ENCODE measurements at regions not wholly inside any gene's neighbourhood (a gene's known extent, or its start where the extent isn't known, plus 50 kb on each side); places are given as distances from the start of the nearest gene placed in this dataset.

DNA sequence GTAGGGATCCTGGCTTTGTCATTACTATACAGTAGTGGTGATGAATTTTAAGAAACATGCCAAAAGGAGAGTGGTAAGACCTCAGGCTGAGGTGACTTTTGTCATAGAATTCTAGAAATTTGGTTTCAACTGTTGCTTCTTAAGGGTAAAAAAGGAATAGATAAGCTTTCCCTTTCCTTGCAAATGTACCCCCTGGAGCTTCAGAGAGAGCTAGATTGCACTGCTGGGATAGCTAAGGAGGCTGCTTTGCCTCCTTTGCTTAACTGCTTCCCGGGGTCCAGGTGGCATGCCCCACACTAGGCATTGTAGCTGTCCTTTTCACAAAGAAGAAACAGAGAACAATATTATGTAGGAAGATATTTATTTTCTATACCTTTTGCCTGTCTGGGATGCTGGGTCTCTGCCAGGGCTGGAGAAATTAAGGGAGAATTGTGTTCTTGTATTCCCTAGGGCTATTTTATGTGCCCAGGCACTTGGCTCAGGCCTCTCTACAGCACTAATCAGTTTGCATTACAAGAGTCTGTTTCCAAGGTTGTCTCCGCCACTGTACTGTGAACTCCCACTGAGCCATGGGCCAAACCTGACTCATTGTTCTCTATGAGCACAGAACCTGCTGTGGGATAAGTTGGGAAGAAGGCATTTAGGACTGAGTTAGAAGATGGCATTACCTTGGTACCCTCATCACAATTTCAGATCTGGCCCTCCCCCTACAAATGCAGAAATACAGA is 460.0 kb downstream of the PDCD6IP start:
- peaks cover 7 to 21% (median 14%) of the 10 kb centered on the region in 4 experiments for H3K4me1 ChIP-seq (ENCODE audit: control extremely low read depth in 1 of 4, control insufficient read depth in 4 of 4, insufficient read depth in 4 of 4, low read length in 3 of 4)
- no peaks in the 10 kb centered on the region for H3K9me3 ChIP-seq (ENCODE audit: control extremely low read depth in 1 of 5, control insufficient read depth in 4 of 5, insufficient read depth in 2 of 5, low read depth in 1 of 5, low read length in 4 of 5)
- ChIA-PET CTCF (interaction anchor here (1.0 to 4.2 kb wide), 5 partner anchors 9 to 425 kb away, joined by 3 to 31 read pairs (median 9); no protein-coding TSS in a partner anchor), POLR2A (interaction anchor here (0.6 kb wide), 1 partner anchor 1161 kb away, joined by 3 read pairs; no protein-coding TSS in a partner anchor)
- no peaks in the 10 kb centered on the region for H3K36me3 ChIP-seq (ENCODE audit: control insufficient read depth in 4 of 4, insufficient read depth in 4 of 4, low read length in 3 of 4)
- no peak for DNase-seq
- no peaks in the 10 kb centered on the region for H3K27me3 ChIP-seq (replicated peaks in 2 of 5; ENCODE audit: control insufficient read depth in 4 of 5, insufficient read depth in 5 of 5, low read length in 4 of 5)
- WGBS (ENCODE audit: insufficient coverage) = no CpG with 5 or more reads among the region's 2 CpGs
- H3K4me3 ChIP-seq (ENCODE audit: control insufficient read depth in 1 of 7, extremely low read depth in 1 of 7, insufficient read depth in 4 of 7, low read depth in 2 of 7, low read length in 6 of 7) = no peak overlapping the region
- no peak overlapping the region for H3K27ac ChIP-seq (ENCODE audit: insufficient read depth in 1 of 2, low read depth in 1 of 2, low read length in 2 of 2, poor library complexity in 1 of 2, severe bottlenecking in 2 of 2)

DNA sequence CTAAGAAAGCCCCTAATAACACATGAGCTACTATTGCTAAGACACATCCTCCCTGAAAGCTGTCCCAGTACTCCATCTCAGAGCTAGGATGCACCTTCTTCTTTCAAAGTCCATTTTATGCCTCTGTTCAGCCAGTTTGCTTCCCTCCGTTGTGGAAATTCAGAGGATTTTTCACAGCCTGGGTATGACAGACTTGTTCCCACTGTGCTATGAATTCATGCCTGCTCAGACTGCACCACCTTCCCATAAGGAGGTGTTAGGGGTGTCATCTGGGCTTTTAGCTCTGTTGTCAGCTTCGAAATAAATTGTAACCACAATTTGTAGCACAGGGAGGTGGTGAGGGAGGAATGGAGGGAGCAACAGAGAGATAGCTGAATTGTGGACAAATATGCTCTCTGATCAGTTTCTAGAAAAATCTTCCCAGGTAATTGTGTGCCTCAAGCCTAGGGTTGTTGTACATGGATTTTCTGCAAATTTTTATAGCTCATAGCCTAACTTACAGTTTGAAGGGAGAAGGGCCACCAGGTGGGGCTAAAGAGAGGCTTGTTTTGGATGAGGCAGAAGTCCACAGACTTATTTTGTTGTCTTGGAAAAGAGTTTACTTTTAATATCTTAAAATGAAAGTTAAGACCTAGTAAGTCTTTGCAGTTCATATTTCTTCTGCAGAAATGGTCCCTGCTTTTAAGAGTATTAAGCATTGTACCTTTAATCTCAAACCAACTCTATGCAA is 462.0 kb downstream of the PDCD6IP start:
- Histone ChIP-seq H3K9me3 (ENCODE audit: control extremely low read depth in 1 of 5, control insufficient read depth in 4 of 5, insufficient read depth in 2 of 5, low read depth in 1 of 5, low read length in 4 of 5) (no peaks in the 10 kb centered on the region), H3K4me3 (ENCODE audit: control insufficient read depth in 1 of 7, extremely low read depth in 1 of 7, insufficient read depth in 4 of 7, low read depth in 2 of 7, low read length in 6 of 7) (no peak overlapping the region), H3K36me3 (ENCODE audit: control insufficient read depth in 4 of 4, insufficient read depth in 4 of 4, low read length in 3 of 4) (no peaks in the 10 kb centered on the region), H3K27ac (ENCODE audit: insufficient read depth in 1 of 2, low read depth in 1 of 2, low read length in 2 of 2, poor library complexity in 1 of 2, severe bottlenecking in 2 of 2) (no peak overlapping the region), H3K27me3 (replicated peaks in 2 of 5; ENCODE audit: control insufficient read depth in 4 of 5, insufficient read depth in 5 of 5, low read length in 4 of 5) (no peaks in the 10 kb centered on the region), H3K4me1 (ENCODE audit: control extremely low read depth in 1 of 4, control insufficient read depth in 4 of 4, insufficient read depth in 4 of 4, low read length in 3 of 4) (peaks cover 7 to 39% (median 27%) of the 10 kb centered on the region in 4 experiments)
- WGBS (ENCODE audit: insufficient coverage) = 100% methylated on average over 1 of the region's 2 CpGs
- peak; percentile 57 to 78 (median 75) for DNase-seq
- ChIA-PET CTCF (interaction anchor here (0.9 to 4.2 kb wide), 19 partner anchors 8 to 1648 kb away, joined by 3 to 31 read pairs (median 4); no protein-coding TSS in a partner anchor), POLR2A (interaction anchor here (1.2 kb wide), 1 partner anchor 317 kb away, joined by 3 read pairs; no protein-coding TSS in a partner anchor)

DNA sequence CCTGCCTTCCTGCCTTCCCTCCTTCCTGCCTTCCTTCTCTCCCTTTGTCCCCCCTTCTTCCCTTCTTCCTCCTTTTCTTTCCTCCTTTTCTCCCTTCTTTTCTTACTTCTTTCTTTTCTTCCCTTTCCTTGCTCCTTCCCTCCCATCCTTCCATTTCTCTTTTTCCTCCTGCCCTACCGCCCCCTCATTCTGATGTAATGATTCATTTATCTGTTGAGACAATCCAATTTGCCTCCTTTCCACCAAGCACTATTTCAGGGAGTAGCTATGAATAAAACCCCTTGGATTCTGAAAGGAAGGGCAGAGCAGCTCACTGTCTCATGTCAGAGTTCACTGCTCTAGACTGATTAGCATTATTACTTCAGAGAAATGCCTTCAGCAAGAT is 462.6 kb downstream of the PDCD6IP start:
- H3K36me3 ChIP-seq (ENCODE audit: control insufficient read depth in 4 of 4, insufficient read depth in 4 of 4, low read length in 3 of 4) = no peaks in the 10 kb centered on the region
- POLR2A ChIA-PET = interaction anchor here (1.2 kb wide), 1 partner anchor 317 kb away, joined by 3 read pairs; no protein-coding TSS in a partner anchor
- CTCF ChIA-PET = interaction anchor here (0.6 to 4.2 kb wide), 14 partner anchors 9 to 1647 kb away, joined by 3 to 31 read pairs (median 4); no protein-coding TSS in a partner anchor
- no peak for DNase-seq
- no peaks in the 10 kb centered on the region for H3K27me3 ChIP-seq (replicated peaks in 2 of 5; ENCODE audit: control insufficient read depth in 4 of 5, insufficient read depth in 5 of 5, low read length in 4 of 5)
- peaks cover 7 to 39% (median 27%) of the 10 kb centered on the region in 4 experiments for H3K4me1 ChIP-seq (ENCODE audit: control extremely low read depth in 1 of 4, control insufficient read depth in 4 of 4, insufficient read depth in 4 of 4, low read length in 3 of 4)
- H3K4me3 ChIP-seq (ENCODE audit: control insufficient read depth in 1 of 7, extremely low read depth in 1 of 7, insufficient read depth in 4 of 7, low read depth in 2 of 7, low read length in 6 of 7) = no peak overlapping the region
- H3K27ac ChIP-seq (ENCODE audit: insufficient read depth in 1 of 2, low read depth in 1 of 2, low read length in 2 of 2, poor library complexity in 1 of 2, severe bottlenecking in 2 of 2) = no peak overlapping the region
- no peaks in the 10 kb centered on the region for H3K9me3 ChIP-seq (ENCODE audit: control extremely low read depth in 1 of 5, control insufficient read depth in 4 of 5, insufficient read depth in 2 of 5, low read depth in 1 of 5, low read length in 4 of 5)
- WGBS (ENCODE audit: insufficient coverage) = 100% methylated on average over 1 of the region's 1 CpG

DNA sequence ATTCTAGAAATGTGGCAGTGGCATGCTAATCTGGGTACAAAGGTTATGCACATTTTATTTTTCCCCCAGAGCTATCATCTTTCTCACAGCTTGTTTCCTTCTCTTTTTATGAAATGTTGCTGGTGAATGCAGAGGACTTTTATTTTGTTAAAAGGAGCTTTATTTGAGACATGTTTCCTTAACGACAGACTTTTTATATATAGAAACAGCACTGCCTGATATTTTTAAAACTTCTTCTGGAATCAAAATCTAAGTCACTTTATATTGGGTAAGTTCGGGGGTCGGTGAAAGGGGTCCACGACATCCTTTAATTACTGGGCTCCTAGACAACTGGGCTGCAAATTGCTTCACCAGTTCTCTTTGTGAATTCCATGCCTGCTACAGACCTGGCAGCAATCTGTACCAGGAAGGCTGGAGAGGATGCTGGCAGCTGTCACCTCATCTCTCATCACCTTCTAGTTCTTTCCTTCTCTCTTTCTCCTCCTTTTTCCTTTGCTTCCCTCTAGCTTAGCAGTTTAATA is 464.7 kb downstream of the PDCD6IP start:
- WGBS (ENCODE audit: insufficient coverage) = no CpG with 5 or more reads among the region's 4 CpGs
- POLR2A ChIA-PET = interaction anchor here (0.9 kb wide), 1 partner anchor 242 kb away, joined by 3 read pairs; no protein-coding TSS in a partner anchor

DNA sequence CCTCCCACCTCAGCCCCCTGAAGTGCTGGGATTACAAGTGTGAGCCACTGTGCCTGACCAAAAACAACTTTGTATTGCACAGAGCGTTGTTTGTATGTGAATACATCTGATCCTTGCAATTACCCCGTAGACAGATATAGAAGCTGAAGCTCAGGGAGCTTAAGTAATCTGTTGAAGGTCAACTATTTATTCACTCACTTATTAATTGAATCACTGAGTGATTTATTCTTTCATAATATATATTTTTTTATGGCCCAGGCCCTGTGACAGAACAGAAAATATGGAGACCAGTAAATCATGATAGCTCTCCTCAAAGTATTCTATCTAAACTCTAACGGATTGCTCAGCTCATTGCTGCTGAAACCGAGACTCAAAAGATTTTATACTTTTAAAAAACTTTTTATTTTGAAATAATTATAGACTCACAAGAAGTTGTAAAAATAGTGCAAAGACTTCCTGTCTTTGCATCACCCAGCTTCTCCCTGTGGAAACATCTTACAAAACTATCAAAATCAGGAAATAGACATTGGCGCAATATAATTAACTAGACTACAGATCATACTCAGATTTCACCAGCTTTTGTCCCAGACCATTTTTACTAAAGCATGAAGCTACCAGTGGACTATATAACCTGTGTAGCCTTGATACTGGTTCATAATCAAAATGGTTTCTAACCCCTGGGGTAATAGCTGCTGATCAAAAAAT is 466.1 kb downstream of the PDCD6IP start:
- Histone ChIP-seq H3K4me3 (ENCODE audit: control insufficient read depth in 1 of 7, extremely low read depth in 1 of 7, insufficient read depth in 4 of 7, low read depth in 2 of 7, low read length in 6 of 7) (no peak overlapping the region), H3K27ac (ENCODE audit: insufficient read depth in 1 of 2, low read depth in 1 of 2, low read length in 2 of 2, poor library complexity in 1 of 2, severe bottlenecking in 2 of 2) (peak overlapping the region in 1 of 2 experiments; percentile 16), H3K4me1 (ENCODE audit: control extremely low read depth in 1 of 4, control insufficient read depth in 4 of 4, insufficient read depth in 4 of 4, low read length in 3 of 4) (peaks cover 7 to 41% (median 27%) of the 10 kb centered on the region in 4 experiments), H3K9me3 (ENCODE audit: control extremely low read depth in 1 of 5, control insufficient read depth in 4 of 5, insufficient read depth in 2 of 5, low read depth in 1 of 5, low read length in 4 of 5) (no peaks in the 10 kb centered on the region), H3K27me3 (replicated peaks in 2 of 5; ENCODE audit: control insufficient read depth in 4 of 5, insufficient read depth in 5 of 5, low read length in 4 of 5) (no peaks in the 10 kb centered on the region), H3K36me3 (ENCODE audit: control insufficient read depth in 4 of 4, insufficient read depth in 4 of 4, low read length in 3 of 4) (no peaks in the 10 kb centered on the region)
- DNase-seq = peak in 1 of 3 donors; percentile 11
- ChIA-PET POLR2A (no interaction called here), CTCF (interaction anchor here (1.0 to 2.0 kb wide), 3 partner anchors 12 to 419 kb away, joined by 3 to 5 read pairs (median 3); no protein-coding TSS in a partner anchor)
- 0% methylated on average over 1 of the region's 5 CpGs for WGBS (ENCODE audit: insufficient coverage)

More for the DNA sequence above, 464.7 kb downstream of the PDCD6IP start:
- Histone ChIP-seq H3K27ac (ENCODE audit: insufficient read depth in 1 of 2, low read depth in 1 of 2, low read length in 2 of 2, poor library complexity in 1 of 2, severe bottlenecking in 2 of 2) (peak overlapping the region in 1 of 2 experiments; percentile 52), H3K4me1 (ENCODE audit: control extremely low read depth in 1 of 4, control insufficient read depth in 4 of 4, insufficient read depth in 4 of 4, low read length in 3 of 4) (peaks cover 7 to 41% (median 26%) of the 10 kb centered on the region in 4 experiments), H3K36me3 (ENCODE audit: control insufficient read depth in 4 of 4, insufficient read depth in 4 of 4, low read length in 3 of 4) (no peaks in the 10 kb centered on the region), H3K27me3 (replicated peaks in 2 of 5; ENCODE audit: control insufficient read depth in 4 of 5, insufficient read depth in 5 of 5, low read length in 4 of 5) (no peaks in the 10 kb centered on the region), H3K9me3 (ENCODE audit: control extremely low read depth in 1 of 5, control insufficient read depth in 4 of 5, insufficient read depth in 2 of 5, low read depth in 1 of 5, low read length in 4 of 5) (no peaks in the 10 kb centered on the region), H3K4me3 (ENCODE audit: control insufficient read depth in 1 of 7, extremely low read depth in 1 of 7, insufficient read depth in 4 of 7, low read depth in 2 of 7, low read length in 6 of 7) (peak overlapping the region in 1 of 7 experiments; percentile 23)
- CTCF ChIA-PET = interaction anchor here (0.6 to 1.3 kb wide), 3 partner anchors 14 to 1361 kb away, joined by 3 read pairs; no protein-coding TSS in a partner anchor
- peak; percentile 35 to 90 (median 82) for DNase-seq

DNA sequence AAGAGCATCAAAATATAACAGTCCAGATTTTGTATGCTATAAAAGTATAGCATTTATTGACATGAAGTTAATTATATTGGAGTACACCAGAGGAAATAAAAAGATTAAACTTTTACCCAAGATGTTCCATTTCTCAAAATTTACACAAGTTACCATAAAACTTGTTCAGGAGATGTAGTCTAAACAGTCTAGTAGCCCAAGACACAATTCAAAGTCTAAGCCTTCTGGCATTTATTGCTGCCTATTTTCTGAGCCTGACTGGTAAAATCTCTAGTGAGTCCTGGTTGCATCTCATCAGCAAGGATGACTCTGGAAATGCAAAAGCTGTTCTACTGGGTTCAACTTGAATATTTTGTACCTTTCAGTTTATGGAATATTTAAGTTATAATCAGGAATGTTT is 468.7 kb downstream of the PDCD6IP start:
- CTCF ChIA-PET = no interaction called here
- Histone ChIP-seq H3K9me3 (ENCODE audit: control extremely low read depth in 1 of 5, control insufficient read depth in 4 of 5, insufficient read depth in 2 of 5, low read depth in 1 of 5, low read length in 4 of 5) (no peaks in the 10 kb centered on the region), H3K4me3 (ENCODE audit: control insufficient read depth in 1 of 7, extremely low read depth in 1 of 7, insufficient read depth in 4 of 7, low read depth in 2 of 7, low read length in 6 of 7) (no peak overlapping the region), H3K4me1 (ENCODE audit: control extremely low read depth in 1 of 4, control insufficient read depth in 4 of 4, insufficient read depth in 4 of 4, low read length in 3 of 4) (peaks cover 7 to 35% (median 23%) of the 10 kb centered on the region in 4 experiments), H3K27ac (ENCODE audit: insufficient read depth in 1 of 2, low read depth in 1 of 2, low read length in 2 of 2, poor library complexity in 1 of 2, severe bottlenecking in 2 of 2) (no peak overlapping the region), H3K27me3 (replicated peaks in 2 of 5; ENCODE audit: control insufficient read depth in 4 of 5, insufficient read depth in 5 of 5, low read length in 4 of 5) (no peaks in the 10 kb centered on the region), H3K36me3 (ENCODE audit: control insufficient read depth in 4 of 4, insufficient read depth in 4 of 4, low read length in 3 of 4) (no peaks in the 10 kb centered on the region)
- no peak for DNase-seq
- POLR2A ChIA-PET = no interaction called here
